SK-N-MC (cell line): ENCODE measurements at regions not wholly inside any gene's neighbourhood (a gene's known extent, or its start where the extent isn't known, plus 50 kb on each side); places are given as distances from the start of the nearest gene placed in this dataset.

Experiments used
- EZH2 ChIP-seq: fragments of 200-600 bp; sonication (generic); IDR thresholded peaks from one replicate; pipeline ENCODE4 v1.6.1; 2017; ENCODE audit warnings: antibody characterized with exemption
- POLR2AphosphoS5 ChIP-seq: IDR thresholded peaks from 2 replicates; pipeline ENCODE4 v1.6.1; 2012; ENCODE audit warnings: mild to moderate bottlenecking, low read depth, low read length, borderline replicate concordance

- TF ChIP-seq POLR2AphosphoS5 (no peak), EZH2 (no peak)
Observed at GRCh38 chr3:104168386-104168785, 1198.3 kb upstream of the ALCAM start.
